Stimulated activated CD8-positive, alpha-beta memory T cell treated with anti-CD3 and anti-CD28 coated beads, Interleukin-2, amount 100 ng/mL, for 48 hours (primary cell): ENCODE measurements at regions not wholly inside any gene's neighbourhood (a gene's known extent, or its start where the extent isn't known, plus 50 kb on each side); places are given as distances from the start of the nearest gene placed in this dataset.

Experiments used
- DNase-seq, 2 donors: peaks; one replicate each; pipeline ENCODE4 v3.0.0-alpha.2; 2020; ENCODE audit warnings: low read depth in 2 of 2

- DNase-seq: no peak
Measured at GRCh38 chr9:20197976-20198685, 409.3 kb upstream of the SLC24A2 start.

DNA sequence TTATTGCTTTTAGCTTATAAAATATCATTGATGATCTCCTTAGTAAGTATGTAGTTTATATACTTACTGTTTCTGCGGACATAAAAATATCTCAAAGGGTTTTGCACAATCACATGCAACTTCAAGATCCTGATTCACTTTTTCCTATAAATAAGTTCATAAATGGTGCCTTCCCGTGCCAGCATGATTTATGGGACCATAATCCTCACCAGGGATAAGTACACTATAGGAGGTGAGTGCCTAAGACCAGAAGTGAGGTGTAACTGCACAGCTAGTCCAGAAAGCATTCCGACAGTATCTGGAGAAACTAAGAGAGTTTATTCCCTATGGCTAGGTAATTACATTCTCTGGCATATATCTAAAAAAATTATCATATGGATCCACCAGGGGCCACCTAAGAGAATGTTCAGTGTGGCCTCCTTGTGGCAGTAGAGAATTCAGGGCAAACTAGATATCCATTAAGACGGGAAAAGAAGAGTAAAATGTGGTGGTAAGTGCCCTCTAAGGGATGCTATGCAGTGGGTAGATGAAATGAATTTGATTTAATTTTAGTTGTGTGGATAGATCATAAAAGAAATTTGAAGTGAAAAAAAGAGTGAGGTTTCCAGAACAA, 402.5 kb upstream of the SLC24A2 start:
- no peak for DNase-seq

GRCh38 chr9:20189871-20190270, 401.0 kb upstream of the SLC24A2 start:
- DNase-seq: no peak

DNA sequence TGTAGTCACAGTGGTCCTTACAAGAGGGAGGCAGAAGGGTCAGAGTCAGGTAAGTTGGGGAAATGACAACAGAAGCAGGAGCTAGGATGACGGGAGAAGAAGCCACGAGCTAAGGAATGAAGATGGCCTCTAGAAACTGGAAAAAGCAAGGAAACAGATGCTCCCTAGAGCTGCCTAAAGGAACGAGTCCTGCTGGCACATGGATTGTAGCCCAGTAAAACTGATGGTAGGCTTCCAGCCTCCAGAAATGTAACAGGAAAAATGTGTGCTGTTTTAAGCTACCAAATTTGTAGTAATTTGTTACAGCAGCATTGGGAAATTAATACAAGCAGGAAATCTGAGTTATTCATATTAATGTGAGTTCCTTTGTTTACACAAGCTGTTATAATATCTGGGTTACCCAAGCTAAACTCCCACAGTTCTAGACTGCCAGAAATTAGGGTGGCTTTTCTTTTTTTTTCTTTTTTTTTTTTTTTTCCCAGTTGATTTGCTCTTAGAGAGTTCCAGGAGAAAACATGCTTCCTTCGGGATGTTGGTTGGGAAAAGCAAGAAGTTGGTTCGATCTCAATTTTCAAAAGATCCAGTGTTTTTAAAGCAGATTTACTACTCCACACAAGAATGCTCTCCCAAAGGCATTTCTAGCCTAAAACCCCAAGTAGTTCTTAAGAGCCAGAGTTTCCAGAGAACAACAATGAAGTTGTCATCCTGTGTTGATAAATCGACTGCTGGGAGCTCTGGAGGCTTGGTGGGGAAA, 400.0 kb upstream of the SLC24A2 start:
- DNase-seq: no peak

GRCh38 chr9:20187318-20187717, 398.5 kb upstream of the SLC24A2 start:
- DNase-seq: no peak

DNA sequence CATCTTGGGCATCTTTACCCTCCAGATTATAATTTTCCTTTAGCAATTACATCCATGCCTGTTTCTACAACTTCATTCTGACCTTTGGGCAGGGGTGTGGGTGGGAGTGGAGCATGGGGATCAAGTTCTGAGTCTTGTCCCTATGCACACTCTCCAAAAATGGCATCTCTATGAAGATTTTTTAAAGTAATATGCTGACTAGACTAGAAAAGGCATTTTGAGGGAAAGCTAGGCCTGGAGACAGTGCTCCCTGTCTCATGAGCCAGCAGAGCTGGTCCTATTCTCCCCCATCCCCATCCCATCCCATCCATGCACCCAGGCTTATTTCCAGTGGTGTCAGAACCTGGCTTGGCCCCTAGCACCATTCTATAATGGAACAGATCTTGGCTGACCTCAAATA, 398.0 kb upstream of the SLC24A2 start:
- DNase-seq: no peak

GRCh38 chr9:20186231-20186630, 397.4 kb upstream of the SLC24A2 start:
- DNase-seq: no peak

DNA sequence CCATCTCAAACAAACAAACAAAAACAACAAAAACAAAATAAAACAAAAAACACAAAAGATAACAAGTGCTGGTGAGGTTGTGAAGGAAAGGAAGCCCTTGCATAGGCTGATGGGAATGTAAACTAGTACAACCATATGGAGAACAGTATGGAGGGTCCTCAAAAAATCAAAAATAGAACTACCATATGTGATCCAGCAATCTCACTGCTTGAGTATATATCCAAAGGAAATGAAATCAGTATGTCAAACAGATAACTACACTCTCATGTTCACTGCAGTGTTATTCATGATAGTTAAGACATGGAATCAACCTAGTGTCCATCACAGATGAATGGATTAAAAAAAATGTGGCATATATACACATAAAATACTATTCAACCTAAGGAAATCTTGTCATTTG, 395.7 kb upstream of the SLC24A2 start:
- no peak for DNase-seq

DNA sequence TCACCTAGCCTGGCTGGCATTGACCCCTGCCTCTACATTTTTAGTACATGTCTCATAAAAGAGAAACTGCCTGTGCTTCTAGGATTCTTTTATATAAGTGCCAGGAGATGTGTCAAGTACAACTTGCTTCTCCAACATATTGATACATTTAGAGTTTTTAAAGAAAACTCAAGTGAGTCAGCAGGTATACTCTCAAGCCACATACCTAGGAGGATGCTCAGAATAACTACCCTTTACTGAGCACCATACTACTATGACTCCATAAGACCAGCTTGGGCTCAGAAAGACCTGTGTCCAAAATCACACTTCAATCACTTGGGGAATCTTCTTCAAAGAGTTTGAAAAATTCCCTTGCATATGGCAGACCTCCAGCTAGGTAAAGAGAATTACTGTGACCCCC, 389.8 kb upstream of the SLC24A2 start:
- DNase-seq: no peak

GRCh38 chr9:20178197-20178596, 389.4 kb upstream of the SLC24A2 start:
- no peak for DNase-seq

GRCh38 chr9:20170122-20170521, 381.3 kb upstream of the SLC24A2 start:
- no peak for DNase-seq

- no peak for DNase-seq
Measured at GRCh38 chr9:20152151-20152725, 363.4 kb upstream of the SLC24A2 start.

DNA sequence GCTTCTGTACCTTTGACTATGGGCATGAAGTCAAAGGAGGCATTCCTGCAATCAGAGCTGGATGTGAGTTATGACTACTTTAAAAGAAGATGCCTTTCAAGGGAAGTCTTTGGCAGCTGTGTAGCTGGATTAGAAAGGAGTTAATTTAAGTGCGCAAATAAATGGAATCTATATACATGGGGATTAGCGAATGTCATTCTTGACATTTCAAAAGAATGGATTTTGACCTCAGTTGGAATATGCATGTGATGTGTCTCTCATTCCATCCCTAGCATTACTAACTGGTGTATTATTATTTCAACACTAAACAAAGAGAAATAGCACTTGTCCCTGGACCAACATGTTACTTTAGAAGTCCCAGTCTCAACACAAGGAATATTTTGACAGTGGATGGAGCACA, 359.6 kb upstream of the SLC24A2 start:
- no peak for DNase-seq

GRCh38 chr9:20144197-20144596, 355.4 kb upstream of the SLC24A2 start:
- DNase-seq: no peak

DNA sequence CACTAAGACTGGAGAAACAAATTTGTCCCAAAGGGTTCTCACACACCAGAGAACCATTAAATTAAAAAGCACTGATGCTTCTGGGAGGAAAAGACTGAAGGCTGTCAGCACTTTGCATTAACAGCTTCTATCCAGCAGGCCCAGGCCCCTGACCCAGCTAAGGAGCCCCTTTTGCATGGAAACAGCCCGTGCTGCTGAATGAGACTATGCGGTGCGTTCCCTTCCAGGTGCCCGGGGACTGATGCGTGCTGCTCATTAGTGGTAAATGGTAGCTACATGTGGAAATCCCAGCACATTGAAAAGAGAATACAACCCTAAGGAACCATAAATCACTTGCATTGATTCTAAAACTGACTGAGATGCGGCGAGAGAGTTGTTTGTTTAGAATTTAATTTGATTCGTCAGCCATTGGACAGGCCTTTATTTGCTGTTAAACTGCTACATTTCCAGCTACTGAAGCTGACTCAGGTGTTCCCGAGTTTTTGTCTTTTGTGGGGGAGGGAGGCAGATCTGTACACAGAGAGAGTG, 351.0 kb upstream of the SLC24A2 start:
- DNase-seq: no peak

DNA sequence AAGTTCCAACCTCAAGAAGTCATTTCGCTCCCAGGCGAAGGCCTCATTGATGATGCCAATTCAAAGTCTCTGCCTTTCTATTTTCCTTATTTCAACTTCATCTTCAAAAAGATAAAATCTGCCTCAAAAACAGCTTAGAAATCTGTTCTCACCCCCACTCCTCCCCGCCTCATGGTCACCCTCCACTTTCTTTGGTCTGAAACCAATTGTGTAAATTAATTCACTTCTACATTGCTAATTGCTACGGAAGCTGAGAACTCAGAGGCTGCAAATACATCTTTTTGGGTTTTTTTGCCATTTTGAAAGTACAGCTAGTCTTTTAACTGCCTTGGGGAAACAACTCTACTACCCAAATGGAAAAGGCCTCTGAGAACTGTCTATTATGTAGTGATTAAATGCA, 350.0 kb upstream of the SLC24A2 start:
- DNase-seq: no peak

GRCh38 chr9:20138116-20138515, 349.3 kb upstream of the SLC24A2 start:
- DNase-seq: no peak

DNA sequence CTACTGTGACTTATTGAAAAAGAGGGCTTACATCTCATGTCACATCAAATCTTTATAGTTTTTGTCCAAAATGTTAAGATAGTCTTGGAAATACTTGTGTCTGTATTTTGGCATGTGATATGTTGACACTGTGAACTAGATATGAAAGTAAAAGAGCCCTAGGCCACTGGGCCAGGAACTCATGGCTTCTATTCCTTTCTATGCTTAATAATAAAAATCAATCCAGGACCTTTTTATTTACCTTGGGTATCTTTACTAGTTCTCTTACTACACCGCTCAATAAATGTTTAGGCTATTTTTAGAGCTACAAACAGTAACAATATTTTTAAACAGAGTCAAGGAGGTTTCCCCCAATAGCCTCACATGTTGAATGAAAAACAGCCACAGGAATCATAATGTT, 348.6 kb upstream of the SLC24A2 start:
- DNase-seq: no peak

- no peak for DNase-seq
Measured at GRCh38 chr9:20135119-20135697, 346.4 kb upstream of the SLC24A2 start.

GRCh38 chr9:20125727-20126126, 336.9 kb upstream of the SLC24A2 start:
- no peak for DNase-seq

DNA sequence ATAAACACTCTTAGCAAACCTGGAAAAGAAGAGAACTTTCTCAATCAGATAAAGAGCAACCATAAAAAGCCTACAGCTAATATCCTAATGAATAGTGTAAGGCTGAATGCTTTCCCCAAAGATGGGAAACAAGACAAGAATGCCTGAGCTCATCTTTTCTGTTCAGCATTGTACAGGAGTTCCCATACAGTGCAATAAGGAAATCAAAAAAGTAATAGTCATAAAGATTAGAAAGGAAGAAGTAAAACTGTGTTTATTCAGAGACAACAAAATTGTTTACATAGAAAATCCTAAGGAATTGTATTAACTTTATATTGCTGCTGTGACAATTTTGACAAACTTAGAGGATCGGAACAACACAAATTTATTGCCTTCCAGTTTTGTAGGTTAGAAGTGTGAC, 330.7 kb upstream of the SLC24A2 start:
- DNase-seq: no peak

DNA sequence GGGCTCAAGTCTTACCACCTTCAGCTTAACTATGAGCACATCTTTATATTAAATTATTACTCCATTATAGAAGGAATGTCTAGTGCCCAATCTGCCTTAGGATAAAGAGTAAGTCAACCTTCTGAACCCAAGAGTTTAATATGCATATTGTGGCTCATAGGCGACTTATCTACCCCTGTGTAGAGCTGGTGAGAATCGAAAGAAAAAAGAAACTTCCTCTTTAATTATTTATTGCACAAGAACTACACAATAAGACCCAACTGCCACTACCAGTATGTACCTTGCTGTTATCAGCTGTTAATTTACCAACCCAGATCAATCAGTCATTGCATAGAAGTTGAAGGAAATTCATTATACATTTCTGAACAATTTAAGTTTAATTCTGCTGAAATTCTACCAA, 329.1 kb upstream of the SLC24A2 start:
- no peak for DNase-seq
